ENCODE measurements at regions not wholly inside any gene's neighbourhood (a gene's known extent, or its start where the extent isn't known, plus 50 kb on each side); places are given as distances from the start of the nearest gene placed in this dataset.
"Not testable (repeated sequence)": the region's sequence is repeated elsewhere in the genome, so short reads cannot be mapped to it uniquely, and the experiment has no call there.

DNA sequence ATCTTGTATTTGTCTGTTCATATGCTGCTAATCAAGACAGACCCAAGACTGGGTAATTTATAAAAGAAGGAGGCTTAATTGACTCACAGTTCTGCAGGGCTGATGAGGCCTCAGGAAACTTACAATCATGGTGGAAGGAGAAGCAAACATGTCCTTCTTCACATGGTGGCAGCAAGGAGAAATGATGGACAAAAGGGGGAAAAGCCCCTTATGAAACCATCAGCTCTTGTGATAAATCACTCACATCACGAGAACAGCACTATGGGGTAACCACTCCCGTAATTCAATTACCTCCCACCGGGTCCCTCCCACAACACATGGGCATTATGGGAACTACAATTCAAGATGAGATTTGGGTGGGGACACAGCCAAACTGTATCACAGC lies 117.0 kb downstream of the TTC6 start:
- not testable (repeated sequence) for DNase-seq

DNA sequence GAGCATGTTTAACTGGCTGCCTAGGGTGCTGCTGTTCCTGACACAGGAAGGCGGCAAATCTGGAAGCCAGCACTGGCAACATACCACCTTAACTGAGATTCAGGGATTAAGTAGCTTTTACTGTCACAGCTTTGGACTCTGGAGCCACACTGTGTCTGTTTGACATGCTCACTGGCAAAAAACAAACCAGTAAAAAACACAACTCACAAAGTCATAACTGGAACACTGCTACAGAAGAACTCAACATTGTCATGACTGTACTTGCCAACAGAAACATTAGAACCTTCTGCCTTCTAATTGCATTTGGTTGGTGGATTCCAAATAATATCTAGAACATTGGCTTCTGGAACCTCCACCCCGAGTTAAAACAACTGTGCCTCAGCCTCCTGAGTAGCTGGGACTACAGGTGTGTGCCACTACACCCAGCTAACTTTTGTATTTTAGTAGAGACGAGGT lies 117.6 kb downstream of the TTC6 start:
- no peak for DNase-seq

DNA sequence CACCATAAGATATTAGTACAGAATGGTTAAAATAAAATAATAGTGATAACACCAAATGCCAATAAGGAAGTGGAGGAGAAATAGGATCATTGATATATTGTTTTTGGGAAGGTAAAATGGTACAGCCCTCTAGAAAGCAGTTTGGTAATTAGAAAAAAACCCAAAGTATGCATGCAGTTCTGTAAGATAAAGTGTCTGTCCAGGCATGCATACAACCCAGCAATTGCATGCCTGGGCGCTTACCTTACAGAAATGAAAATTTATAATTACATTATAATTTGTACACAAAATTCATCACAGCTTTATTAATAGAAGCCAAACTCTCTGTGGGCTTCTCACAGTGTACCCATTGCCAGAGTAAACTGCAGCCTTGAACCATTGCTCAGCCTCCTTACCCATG lies 124.7 kb downstream of the TTC6 start:
- DNase-seq = no peak

DNA sequence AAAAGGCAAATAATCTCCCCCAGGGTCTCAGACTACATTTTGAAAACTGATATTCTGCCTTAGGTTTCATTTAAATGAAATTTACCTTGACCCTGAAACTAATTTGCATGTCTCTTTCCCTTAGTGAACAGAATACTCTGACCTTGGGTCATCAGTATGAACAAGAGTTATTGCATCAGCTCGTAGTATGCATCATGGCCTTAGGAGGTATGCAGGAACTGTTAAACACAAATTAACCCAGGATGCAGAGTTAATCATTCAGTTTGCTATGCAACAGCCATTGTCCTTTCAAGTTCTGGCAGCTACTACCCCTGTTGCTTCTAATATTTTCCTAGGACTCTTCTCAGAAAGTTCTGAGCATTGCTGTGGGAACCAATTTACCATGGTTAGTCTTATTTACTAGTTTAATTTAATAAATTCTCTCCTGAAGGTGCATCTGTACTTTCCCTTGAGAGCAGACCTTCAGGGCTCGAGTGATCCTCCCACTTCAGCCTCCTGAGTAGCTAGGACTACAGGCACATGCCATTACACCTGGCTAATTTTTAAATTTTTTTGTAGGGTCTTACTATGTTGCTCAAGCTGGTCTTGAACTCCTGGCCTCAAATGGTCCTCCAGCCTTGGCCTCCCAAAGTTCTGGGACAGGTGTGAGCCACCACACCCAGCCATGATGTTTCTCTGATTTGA lies 126.7 kb downstream of the TTC6 start:
- DNase-seq = no peak

DNA sequence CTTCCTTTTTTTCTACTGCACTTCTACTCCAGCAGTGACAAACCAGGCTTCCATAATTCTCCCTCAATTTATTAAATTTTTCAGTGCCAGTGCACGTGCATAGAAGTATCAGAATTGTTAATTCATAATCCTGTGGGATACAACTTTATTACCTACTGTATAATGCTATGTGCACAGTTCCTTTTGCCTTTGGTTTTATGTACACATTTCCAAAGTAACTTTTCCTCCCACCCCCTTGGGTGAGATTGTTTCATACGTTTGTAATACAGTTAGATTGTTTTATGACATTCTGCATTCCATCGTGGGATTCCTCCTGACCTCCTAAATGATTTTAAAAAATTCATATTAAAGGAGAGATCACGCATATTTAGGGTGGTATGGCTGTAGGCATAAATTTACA lies 128.1 kb downstream of the TTC6 start:
- DNase-seq = no peak

DNA sequence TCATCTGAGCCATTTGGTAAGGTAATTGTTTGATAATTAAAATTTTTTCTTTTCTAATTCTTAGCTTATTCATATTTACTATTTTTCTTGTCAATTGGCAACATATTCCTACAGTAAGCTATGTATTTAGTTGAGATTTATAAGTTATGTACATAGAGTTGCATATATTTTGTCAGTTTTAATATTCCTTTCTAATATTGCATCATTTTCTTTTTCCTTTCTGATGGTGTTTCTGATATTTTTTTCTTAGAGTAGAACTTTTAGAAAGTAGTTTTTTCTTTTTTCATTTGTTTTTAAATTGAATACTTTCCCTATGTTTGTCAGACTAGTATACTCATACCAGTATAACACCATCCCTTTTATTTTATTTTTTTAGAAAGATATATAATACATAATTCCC lies 131.3 kb downstream of the TTC6 start:
- no peak for DNase-seq

DNA sequence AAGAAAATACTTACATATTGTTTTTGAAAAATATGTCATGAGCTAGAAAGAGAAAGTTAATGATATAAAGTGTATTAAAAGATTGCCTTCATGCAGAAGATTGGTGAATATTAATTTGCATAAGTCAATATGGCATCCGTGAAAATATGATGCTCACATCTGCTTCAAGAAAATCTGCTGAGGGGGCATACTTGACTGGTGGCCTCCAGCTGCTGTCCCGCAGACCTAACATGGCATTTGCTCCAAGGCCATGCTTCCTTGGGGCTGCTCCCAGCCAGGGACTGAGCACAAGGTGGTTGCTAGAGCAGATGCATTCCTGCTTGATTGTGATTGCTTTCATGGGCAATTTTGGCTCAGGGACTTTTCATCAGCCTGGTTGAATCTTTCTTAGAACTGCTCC lies 133.8 kb downstream of the TTC6 start:
- no peak for DNase-seq

DNA sequence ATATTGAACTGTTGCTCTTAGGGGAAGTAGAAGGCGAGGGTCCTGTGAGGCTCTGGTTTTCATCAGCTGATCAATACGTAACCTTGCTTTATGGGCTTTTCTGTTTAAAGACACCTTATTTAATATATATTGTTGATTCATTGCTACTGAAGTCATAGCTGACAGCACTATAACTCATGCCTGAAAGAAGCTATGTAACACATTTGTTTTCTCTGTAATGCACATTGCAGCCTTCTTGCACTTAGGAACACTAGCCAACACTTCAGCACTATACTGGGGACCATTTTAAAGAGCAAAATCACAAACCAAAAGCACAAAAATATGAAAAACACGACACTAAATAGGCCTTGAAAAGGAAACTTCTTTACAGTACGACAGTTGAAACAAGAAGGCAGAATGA lies 135.7 kb downstream of the TTC6 start:
- DNase-seq = no peak

DNA sequence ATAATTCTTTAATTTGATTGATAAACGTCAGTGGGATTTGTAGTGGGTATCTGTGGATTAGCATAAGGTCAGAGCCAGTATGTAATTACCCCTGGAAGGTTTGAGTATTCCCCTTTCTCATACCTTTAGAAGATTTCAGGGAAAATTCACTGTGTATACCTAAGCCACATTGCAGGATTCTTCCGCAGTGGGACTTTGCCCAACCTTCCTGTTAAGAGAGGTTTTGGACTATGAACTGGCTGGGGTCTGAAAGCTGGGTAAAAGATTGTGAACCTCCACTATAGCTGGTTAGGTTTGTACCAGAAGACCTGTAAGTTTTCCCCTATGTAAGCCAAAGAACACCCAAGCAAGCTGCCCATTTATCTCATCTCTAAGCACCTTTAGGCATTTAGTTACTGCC lies 150.2 kb downstream of the TTC6 start:
- no peak for DNase-seq

DNA sequence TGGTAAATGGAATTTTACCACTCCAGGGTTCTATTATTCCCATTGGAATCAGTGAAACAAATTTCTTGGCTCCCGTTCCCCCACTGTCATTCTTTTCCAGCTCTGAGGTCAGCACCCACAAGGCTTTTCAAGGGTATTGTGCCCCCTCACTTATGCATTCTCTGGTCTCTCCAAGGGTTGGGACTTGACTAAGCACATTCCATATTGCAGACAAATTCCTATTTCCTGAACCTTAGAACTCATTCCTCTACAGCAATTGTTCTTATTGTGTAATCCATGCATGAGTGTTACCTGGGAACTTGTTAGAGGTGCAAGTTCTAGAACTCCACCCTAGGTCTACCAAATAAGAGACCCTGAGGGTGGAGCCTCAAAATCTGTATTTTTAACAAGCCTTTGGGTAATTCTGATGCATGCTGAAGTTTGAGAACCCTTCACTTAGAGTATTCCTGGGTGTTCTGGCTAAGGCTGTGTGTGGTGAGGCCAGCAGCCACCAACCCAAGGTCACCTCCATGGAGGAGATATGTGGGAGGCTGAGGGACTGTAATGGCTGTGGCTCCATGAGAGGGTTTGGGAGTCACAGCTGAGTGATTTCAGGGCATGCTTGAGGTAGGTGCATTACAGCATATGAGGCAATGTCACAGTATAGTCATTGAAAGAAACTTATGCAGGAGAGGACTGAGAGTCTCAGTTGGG lies 150.9 kb downstream of the TTC6 start:
- no peak for DNase-seq

DNA sequence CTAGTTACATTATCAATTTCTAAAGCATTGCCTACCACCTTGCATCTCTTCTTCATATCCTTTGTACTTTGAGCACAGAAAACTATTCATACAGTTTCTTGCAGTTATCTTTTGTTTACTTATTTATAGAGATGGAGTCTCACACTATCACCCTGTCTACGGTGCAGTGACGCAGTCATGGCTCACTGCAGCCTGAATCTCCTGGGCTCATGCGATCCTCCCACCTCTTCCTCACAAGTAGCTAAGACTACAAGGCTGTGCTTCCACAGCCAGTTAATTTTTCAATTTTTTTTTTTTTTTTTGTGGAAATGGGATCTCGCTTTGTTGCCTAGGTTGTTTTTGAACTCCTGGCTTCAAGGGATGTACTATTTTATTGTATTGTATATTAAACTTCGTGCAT lies 158.0 kb downstream of the TTC6 start:
- DNase-seq = no peak

DNA sequence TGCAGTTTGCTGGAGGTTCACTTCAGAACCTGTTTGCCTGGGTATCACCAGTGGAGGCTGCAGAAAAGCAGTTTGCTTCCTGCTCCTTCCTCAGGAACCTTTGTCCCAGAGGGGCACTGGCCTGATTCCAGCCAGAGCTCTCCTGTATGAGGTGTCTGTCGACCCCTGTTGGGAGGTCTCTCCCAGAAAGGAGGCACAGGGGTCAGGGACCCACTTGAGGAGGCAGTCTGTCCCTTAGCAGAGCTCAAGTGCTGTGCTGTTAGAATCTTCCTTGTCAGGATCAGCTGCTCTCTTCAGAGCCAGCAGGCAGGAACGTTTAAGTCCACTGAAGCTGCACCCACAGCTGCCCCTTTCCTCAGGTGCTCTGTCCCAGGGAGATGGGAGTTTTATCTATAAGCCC lies 164.8 kb downstream of the TTC6 start:
- DNase-seq = not testable (repeated sequence)

DNA sequence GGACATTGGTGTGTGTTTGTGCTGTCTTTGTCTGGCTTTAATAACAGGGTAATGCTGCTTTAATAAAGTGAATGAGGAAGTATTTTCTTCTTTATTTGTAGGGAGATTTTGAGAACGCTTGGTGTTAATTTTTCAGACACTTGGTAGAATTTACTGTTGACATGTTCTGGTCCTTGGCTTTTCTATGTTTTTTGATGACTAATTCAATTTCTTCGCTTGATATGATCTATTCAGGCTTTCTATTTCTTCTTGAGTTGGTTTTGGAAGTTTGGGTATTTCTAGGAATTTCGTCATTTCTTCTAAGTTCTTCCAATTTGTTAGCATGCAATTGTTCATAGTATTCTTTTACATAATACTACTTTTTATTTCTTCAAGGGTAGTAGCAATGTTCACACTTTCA lies 167.8 kb downstream of the TTC6 start:
- no peak for DNase-seq

DNA sequence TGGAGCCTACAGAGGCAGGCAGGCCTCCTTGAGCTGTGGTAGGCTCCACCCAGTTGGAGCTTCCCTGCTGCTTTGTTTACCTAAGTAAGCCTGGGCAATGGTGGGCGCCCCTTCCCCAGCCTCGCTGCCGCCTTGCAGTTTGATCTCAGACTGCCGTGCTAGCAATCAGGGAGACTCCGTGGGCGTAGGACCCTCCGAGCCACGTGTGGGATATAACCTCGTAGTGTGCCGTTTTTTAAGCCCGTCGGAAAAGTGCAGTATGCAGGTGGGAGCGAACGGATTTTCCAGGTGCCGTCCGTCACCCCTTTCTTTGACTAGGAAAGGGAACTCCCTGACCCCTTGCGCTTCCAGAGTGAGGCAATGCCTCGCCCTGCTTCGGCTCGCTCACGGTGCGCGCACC lies 176.9 kb downstream of the TTC6 start:
- DNase-seq = not testable (repeated sequence)

DNA sequence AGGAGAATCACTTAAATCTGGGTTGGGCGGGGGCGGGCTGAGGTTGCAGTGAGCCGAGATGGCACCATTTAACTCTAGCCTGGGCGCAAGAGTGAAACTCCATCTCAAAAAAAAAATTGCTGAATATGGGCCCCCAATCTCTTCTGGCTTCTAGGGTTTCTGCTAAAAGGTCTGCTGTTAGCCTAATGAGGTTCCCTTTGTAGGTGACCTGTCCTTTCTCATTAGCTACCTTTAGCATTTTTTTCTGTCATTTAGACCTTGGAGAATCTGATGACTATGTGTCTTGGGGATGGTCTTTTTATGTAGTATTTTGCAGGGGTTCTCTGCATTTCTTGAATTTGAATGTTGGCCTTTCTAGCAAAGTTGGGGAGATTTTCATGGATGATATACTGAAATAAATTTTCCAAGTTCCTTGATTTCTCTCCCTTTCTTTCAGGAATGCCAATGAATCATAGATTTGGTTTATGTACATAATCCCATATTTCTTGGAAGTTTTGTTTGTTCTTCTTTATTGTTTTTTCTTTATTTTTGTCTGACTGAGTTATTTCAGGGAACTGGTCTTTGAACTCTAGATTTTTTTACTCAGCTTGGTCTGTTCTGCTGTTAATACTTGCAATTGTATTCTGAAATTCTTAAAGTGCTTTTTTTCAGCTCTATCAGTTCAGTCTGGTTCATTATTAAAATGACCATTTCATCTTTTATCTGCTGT lies 181.5 kb downstream of the TTC6 start:
- no peak for DNase-seq

DNA sequence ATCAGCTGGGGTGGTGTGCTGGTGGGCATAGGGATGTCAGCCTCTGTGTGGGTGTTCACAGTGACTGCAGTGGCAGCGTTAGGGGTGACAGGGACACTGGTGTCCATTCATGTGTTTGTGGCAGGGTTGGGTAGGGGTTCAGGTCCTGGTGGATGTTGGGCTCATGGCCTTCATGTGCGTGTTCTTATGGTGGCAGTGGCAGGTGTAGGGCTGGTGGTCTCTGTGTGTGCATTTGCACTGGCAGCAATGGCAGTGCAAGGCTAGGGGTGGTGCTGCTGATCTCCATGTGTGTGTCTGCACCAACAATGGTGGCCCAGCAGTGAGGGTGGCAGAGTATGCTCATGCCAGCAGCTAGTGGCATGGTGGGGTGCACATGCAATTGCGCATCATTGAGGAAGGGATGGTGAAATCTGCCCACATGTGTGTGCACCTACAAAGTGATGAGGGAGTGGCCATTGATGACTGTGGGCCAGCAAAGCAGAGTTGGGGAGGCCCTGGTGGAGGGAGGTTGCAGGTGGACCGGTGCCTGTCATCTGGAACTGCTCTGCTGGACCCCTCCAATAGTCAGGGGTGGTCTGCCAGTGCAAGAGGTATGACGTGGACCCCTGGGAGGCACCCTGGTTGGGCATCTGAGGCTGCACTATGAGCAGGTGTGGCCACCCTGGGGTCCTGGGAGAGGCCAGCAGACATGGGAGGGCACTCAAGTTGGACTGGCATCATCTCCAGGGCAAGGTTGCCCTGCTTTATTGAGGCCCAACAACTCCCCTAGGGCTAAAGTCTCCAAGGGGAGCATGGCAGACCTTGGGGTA lies 182.9 kb downstream of the TTC6 start:
- DNase-seq = no peak

DNA sequence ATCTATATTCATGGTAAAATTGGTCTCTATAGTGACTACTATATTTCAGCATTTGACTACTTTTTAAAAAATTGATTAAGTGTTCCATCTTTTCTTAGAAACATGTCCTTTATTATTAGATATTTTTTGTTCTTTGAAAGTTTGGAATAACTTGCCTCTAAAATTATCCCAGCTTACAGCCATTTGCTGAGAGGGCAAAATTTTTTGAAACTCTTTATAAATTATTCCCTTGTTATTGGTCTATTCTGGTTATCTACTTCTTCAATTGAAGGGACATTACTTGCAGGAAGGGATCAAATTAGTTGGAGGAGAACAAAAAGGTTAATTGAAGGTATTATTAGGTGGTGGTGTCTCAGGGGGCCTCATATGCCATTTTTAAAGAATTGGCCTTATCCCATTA lies 184.1 kb downstream of the TTC6 start:
- DNase-seq = no peak

DNA sequence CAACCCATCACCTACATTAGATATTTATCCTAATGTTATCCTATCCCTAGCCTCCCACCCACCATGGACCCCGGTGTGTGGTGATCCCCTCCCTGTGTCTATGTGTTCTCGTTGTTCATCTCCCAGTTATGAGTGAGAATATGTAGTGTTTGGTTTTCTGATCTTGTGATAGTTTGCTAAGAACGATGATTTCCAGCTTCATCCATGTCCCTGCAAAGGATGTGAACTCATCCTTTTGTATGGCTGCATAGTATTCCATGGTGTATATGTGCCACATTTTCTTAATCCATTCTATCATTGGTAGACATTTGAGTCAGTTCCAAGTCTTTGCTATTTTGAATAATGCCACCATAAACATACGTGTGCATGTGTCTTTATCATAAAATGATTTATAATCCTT lies 185.3 kb downstream of the TTC6 start:
- DNase-seq = not testable (repeated sequence)

DNA sequence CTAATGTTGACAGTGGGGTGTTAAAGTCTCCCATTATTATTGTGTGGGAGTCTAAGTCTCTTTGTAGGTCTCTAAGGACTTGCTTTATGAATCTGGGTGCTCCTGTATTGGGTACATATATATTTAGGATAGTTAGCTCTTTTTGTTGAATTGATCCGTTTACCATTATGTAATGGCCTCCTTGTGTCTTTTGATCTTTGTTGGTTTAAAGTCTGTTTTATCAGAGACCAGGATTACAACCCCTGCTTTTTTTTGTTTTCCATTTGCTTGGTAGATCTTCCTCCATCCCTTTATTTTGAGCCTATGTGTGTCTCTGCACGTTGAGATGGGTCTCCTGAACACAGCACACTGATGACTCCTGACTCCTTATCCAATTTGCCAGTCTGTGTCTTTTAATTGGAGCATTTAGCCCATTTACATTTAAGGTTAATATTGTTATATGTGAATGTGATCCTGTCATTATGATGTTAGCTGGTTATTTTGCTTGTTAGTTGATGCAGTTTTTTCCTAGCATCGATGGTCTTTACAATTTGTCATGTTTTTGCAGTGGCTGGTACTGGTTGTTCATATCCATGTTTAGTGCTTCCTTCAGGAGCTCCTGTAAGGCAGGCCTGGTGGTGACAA lies 188.9 kb downstream of the TTC6 start:
- not testable (repeated sequence) for DNase-seq

DNA sequence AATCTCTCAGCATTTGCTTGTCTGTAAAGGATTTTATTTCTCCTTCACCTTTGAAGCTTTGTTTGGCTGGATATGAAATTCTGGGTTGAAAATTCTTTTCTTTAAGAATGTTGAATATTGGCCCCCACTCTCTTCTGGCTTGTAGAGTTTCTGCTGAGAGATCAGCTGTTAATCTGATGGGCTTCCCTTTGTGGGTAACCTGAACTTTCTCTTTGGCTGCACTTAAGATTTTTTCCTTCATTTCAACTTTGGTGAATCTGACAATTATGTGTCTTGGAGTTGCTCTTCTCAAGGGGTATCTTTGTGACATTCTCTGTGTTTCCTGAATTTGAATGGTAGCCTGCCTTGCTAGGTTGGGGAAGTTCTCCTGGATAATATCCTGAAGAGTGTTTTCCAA lies 189.4 kb downstream of the TTC6 start:
- not testable (repeated sequence) for DNase-seq

DNA sequence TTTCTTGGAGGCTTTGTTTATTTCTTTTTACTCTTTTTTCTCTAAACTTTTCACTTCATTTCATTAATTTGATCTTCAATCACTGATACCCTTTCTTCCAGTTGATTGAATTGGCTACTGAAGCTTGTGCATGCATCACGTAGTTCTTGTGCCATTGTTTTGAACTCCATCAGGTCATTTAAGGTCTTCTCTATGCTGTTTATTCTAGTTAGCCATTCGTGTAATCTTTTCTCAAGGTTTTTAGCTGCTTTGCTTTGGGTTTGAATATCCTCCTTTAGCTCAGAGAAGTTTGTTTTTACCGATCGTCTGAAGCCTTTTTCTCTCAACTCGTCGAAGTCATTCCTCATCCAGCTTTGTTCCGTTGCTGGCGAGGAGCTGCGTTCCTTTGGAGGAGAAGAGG lies 189.9 kb downstream of the TTC6 start:
- not testable (repeated sequence) for DNase-seq

DNA sequence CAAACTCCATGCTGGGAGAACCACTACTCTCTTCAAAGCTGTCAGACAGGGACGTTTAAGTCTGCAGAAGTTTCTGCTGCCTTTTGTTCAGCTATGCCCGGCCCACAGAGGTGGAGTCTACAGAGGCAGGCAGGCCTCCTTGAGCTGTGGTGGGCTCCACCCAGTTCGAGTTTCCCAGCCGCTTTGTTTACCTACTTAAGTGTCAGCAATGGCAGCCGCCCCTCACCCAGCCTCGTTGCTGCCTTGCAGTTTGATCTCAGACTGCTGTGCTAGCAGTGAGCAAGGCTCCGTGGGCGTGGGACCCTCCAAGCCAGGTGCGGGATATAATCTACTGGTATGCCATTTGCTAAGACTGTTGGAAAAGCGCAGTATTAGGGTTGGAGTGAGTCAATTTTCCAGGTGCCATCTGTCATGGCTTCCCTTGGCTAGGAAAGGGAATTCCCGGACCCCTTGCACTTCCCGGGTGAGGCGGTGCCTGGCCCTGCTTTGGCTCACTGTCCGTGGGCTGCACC lies 190.7 kb downstream of the TTC6 start:
- DNase-seq = not testable (repeated sequence)

All from NCI-H1436 treated with DMSO at 0.1 percent for 48 hours (cell line).